ENCODE measurements at regions not wholly inside any gene's neighbourhood (a gene's known extent, or its start where the extent isn't known, plus 50 kb on each side); places are given as distances from the start of the nearest gene placed in this dataset.
"Not testable (repeated sequence)": the region's sequence is repeated elsewhere in the genome, so short reads cannot be mapped to it uniquely, and the experiment has no call there.

DNA sequence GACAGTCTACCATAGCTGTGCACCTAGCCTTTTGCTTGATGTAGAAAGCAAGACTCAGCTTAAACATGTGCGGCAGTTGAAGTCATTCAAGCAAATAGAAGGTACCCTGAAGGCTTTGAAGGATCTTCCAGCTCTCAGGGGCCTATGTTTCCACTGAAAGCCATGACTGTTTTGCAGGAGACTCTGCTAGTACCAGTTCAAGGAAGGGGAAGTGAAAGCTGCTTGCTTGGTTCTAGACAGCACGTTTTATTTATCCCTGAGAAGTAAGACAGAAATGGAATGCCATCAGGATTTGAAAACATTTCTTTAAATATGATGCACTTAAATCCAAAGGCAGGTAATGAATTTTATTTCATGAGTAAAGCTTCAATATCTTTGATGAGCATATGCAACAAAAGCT is 311.4 kb downstream of the PDCD6IP start:
- DNase-seq (ENCODE audit: low spot score) = no peak

DNA sequence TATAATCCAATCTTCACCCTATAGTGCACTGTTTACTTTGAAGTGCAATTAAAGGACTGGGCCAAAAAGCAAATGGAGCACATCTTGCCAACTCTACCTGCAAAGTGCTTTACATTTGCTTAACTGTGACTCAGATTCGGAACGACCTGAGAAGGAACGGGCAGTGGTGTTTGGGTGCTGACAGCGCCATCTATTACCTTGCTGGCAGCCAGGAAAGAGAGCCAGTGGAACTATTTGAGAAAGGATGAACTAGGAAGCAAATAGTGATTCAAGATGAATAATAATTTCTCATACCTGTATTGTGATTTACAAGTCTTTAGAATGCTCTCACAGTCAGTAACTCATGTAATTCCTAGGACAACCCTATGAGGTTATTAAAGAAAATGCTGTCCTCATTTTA is 312.9 kb downstream of the PDCD6IP start:
- no peak for DNase-seq (ENCODE audit: low spot score)

DNA sequence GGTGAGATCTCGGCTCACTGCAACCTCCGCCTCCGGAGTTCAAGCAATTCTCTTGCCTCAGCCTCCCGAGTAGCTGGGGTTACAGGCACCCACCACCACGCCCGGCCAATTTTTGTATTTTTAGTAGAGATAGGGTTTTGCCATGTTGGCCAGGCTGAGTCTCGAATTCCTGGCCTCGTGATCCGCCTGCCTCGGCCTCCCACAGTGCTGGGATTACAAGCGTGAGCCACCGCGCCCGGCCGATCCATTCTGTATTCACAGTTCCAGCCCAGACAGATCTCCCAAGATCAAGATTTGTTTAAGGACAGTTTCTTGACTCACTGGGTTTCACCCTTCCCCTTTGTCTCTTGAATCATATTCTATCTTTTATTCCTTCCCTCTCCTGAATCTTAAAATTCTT is 313.8 kb downstream of the PDCD6IP start:
- DNase-seq (ENCODE audit: low spot score) = not testable (repeated sequence)

DNA sequence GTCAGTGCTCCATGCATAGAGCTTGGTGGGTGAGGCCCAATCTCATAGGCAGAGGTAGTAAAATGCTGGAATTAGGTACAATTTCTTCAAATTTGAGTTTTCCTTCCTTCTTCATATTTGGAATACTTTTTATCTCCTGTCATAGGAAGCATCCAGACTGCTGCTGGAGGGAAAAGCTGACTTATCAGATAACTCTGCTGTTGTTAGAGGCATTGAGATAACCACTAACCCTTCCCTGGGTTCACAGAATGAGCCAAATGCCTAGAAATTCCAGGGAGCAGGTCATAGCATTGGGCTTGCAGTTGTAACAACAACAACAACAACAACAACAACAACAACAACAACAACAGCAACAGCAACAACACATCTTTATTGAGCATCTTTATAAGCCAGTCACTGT is 332.7 kb downstream of the PDCD6IP start:
- DNase-seq (ENCODE audit: low spot score) = no peak

DNA sequence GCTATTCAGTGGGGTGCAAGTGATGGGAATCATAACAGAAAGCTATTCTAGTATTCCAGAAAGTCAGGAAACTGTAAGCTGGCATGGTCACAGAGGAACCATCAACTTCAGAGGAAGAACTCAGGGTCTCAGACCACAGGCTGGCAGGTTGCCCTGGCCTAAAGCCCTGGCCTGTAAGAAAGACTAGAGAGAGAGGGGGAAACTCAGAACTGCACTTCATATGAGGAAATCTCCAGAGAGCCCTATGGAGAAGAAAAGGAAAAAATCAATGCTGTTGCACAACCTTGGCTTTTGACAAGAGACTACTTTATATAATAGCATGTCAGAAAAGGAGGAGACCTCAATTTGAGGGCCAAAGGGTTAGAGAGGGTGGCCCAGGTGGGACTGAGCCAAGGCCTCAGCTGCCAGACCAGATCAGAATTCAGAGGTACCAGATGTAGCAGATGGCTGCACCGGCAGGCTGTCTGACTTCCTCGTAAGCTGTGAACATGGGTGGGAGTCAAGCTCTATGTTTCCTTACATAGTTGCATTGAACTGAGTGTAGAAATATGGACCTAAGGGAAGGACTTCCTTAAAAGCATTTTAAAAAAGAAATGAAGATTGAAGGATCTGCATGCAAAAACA is 333.8 kb downstream of the PDCD6IP start:
- DNase-seq (ENCODE audit: low spot score) = no peak

DNA sequence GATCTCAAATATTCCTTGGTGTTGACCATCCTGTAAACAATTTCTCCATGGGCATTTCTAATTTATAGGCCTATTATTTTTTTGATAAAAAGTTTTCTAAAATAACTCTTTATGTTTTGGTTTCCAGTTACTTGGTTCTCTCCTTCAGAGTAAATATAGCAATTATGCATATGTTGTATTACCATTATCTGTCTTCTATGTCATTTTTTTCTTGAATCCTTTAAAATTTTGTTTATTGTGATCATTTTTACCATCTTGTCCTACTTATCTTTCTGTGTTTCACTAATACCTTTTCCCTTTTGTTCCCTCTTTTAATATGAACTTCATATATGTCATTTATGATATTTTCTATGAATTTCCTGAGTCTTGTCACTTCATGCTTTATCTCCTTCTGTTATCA is 341.1 kb downstream of the PDCD6IP start:
- no peak for DNase-seq (ENCODE audit: low spot score)

DNA sequence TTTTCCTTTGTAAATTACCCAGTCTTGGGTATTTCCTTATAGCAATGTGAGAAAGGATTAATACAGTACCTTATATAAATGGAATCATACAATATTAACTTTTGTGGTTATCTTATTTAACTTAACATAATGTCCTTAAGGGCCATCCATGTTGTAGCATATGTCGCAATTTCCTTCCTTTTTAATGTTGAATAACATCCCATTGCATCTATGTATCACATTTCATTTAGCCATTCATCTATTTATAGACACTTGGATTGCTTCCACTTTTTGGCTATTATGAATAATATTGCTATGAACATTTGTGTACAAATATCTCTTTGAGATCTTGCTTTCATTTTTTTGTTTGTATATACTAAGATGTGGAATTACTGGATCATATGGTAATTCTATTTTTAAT is 342.2 kb downstream of the PDCD6IP start:
- DNase-seq (ENCODE audit: low spot score) = no peak

DNA sequence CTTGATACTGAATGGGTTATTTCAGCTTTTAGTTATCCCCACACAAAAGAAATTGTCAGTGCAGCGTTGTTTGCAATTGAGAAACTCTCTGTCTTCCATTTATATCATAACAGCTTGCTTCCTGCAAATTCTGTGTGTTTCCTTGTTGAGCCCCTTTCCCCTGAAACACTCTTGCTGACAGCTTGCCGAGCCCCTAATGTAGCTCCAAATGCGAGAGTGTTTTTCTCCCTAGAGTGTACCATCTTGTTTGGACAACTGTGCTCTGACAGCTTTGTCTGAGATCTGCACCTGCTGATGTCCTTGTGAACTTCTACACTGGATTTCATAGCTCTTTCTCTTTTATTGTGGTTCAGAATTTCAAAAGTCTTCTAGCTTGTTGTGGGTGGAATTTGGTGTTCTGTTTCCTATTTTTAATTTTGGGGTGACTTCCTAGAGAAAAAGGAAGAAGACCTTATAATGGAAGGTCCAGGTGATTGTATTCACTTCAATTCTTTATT is 343.5 kb downstream of the PDCD6IP start:
- DNase-seq (ENCODE audit: low spot score) = no peak

DNA sequence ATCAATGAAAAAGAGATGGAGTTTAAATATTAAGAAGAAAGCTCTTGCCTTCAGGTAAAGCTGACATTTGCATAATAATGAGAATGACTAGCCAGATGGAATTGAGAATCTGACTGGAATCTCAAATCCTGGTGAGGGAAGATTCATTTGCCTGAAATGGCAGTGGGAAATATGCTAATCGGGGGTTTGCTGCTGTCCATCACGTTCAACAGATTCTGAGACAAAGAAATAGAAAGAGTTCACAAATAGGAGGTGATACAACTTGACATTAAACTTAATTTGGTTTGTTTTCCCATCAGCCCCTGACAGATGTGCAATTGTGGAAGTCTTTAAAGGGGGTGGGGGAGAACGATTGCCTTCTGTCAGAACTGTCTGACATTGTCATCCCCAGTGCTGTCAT is 347.4 kb downstream of the PDCD6IP start:
- DNase-seq (ENCODE audit: low spot score) = no peak

DNA sequence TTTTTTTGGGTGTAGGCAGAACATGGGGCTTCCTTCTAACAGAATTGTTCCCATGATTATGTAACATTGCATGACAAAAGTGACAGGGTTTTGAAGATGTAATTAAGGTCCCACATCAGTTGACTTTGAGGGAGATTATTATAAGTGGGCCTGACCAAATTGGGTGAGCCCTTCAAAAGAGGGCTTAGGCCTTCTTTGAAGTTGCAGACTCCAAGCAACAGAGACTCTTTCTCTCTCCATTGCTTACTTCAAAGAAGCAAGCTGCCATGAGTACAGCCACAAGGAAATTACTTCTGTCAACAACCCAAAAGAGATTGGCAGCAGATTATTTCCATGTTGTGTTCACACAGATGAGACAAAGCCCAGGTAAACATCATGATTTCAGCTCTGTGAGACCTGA is 348.2 kb downstream of the PDCD6IP start:
- DNase-seq (ENCODE audit: low spot score) = no peak

DNA sequence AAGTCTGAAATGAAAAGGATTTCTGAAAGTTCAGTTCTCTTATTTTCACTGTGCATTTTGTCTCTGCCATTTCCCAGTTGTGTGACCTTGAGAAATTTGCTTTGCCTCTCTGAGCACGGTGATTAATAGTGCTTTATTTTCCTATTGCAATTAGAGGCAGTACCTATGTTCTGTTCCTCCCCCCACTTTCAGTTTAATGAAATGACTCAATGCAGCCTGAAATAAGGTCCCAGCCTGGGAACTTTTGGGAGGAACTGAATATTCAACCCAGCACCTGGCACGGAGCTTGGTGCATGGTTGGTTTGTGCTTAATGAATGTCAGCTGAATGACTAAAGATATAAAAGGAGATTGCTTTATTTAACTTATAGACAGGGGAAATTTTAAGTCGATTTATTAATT is 352.6 kb downstream of the PDCD6IP start:
- DNase-seq (ENCODE audit: low spot score) = no peak

DNA sequence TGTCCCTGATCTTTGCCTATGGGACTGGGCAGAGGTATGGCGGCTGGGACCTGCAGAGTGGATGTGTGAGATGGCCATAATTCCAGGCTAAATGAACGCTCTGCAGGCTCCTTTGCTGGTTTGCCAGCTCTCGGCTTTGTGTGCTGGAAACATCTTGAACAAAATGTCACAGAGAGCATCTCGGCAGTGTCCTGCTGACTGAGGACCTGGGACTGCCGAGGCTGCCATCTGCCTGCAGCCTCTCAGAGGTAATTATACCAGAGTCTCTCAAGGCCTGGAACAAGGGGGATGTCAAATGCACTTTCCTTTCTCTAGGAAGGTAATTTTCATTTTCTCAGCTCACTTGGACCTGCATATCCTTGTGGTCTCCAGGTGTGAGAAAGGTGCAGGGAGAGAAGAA is 354.2 kb downstream of the PDCD6IP start:
- peak; percentile 26 for DNase-seq (ENCODE audit: low spot score)

DNA sequence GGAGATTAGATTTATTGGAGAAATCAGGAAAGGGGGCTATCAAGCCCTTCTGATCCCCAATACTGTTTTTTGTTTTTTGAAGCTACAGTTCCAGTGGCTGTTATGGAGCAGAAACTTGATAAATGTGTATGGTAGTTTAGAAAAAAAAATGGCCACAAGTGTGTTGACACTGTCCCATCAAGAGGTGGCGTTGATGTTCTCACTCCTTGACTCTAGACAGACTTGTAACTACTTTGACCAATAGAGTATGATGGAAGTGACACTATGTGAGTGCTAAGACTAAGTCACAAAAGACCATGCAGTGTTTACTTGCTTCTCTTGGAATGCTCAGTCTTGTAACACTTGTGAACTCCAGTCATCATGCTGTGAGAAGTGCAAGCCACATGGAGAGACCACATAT is 356.7 kb downstream of the PDCD6IP start:
- no peak for DNase-seq (ENCODE audit: low spot score)

DNA sequence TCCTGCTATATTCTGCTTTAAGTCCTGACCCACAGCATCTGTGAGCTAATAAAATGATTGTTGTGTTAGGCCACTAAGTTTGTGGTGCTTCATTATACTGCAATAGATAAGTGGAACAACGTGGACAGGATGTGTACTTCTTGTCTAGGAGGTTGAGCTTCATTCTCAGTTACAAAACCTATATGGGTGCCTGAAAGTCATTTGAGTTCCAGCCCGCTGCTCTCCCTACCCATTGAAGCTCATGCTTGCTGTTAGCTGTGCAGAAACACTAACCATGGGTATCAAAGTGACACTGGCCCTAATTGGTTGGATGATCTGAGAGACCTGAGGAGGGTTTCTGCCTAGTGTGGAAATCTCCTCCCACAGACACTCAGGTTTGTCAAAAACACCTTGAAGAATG is 357.2 kb downstream of the PDCD6IP start:
- no peak for DNase-seq (ENCODE audit: low spot score)

DNA sequence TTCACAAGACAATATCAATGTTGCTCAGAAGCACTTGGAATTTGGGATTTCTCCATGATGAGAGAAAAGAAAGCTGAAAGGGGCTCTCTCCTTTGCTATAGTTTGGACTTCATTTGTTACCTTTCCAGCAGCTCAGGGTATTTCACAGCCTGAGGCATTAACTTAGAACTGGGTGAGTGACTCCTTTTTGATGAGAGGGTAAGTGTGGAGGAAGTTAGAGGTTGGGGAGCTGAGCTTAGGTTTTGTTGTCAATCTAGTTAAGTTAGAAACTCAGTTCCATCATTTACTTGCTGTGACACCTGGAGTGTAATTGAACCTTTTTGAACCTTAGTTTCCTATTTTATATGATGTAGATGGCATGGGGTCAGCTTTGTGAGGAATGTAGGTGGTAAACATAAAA is 359.1 kb downstream of the PDCD6IP start:
- DNase-seq (ENCODE audit: low spot score) = no peak

DNA sequence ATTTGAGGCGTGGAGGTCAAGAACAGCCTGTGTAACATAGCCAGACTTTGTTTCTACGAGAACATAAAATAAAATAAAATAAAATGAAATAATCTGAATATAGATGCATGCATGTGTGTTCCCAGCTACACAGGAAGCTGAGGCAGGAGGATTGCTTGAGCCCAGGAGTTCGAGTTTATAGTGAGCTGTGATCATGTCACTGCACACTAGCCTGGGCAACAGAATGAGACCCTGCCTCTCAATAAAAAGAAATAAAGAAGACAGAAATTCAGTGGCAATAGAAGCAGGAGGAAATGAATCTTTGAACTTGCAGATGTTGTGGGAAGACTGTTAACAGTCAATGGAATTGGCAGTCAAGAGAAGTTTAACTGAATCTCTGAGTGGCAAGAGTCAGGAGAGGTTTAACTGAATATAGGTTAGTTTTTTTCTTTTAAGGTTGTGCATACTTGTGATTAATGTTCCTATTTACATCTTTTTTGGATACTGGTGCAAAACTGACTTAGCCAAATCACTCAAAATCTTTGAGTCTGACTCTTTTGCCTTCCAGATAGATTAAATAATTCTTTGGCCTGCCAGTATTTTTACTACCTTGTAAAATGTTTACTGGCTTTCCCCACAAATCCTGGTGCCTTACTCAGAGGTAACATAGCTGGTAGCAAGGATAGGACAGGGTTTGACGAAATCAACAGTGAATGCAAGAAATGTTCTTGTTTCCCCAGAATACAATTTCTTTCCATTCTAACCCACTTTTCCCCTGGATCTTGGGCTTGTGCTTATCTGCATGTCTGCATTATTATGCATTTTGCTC is 361.4 kb downstream of the PDCD6IP start:
- DNase-seq (ENCODE audit: low spot score) = no peak

DNA sequence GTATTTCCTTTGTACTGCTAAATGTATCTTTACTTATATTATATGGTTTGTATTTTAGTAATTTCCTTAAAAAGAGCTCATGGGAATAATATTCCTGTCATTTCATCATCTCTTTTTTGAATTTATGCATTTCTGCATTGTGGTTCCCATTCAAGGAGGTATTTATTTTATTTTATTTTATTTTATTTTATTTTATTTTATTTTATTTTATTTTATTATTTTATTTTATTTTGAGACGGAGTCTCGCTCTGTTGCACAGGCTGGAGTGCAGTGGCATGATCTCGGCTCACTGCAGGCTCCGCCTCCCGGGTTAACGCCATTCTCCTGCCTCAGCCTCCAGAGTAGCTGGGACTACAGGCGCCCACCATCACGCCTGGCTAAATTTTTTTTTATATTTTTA is 371.2 kb downstream of the PDCD6IP start:
- not testable (repeated sequence) for DNase-seq (ENCODE audit: low spot score)

DNA sequence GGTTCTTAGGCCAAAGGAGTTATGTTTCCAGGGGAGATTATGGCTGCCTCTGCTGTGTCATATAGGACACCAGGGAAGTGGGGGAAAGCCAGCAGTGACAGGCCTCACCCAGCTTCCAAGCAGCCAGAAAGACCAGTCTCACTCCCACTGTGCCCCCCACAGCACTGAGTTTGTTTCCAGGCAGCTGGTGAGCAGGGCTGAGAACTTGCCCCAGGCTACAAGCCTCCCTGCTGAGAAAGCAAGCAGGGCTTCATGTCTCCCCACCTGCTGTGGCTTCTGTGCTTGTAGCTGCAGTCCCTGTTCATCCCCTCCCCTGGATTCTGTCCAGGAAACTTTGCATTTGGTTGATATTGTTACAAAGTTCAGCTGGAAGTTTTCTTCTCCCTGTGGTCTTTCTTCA is 376.3 kb downstream of the PDCD6IP start:
- no peak for DNase-seq (ENCODE audit: low spot score)

DNA sequence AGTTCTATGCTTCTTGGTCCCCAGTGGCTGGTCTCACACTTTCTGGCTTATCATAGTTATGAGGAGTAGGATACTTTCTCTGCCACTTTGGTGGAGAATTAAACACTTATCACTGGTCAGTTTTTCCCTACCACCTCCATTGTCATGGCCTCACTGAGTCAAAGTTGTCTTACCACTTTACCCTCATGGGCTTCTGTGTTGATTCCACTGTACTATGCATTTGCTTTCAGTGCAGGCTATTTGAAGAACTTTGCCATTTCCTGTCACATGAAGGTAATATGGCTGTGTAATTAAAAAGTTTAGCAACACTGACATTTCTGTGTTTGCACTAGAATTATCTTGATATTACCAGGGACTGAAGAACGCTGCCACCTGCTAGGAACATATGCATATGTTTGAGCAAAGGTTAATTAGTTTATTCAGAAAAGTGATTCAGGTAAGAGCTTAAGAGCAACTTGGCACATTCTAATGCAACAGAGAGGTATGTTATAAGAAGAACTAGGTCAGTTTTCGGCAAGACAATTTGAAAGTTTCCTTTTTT is 377.3 kb downstream of the PDCD6IP start:
- DNase-seq (ENCODE audit: low spot score) = no peak

DNA sequence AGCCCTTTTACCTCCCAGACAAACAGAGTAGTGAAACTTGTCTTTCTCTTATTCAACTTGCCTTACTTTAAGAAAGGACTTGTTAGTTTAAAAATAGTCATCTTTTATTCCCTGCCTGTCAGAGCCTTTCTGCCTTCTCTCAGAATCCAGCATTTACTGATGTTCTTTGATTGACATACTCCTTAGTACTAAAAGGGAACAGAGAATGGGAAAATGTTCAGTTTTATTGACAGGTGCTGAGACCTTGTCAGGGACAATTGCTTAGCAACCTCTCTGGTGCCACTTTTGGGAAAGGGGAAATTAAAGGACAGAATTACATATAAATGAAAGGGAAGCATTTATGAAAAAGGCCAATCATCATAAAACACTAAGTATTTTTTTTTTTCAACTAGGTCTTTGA is 378.3 kb downstream of the PDCD6IP start:
- DNase-seq (ENCODE audit: low spot score) = no peak

DNA sequence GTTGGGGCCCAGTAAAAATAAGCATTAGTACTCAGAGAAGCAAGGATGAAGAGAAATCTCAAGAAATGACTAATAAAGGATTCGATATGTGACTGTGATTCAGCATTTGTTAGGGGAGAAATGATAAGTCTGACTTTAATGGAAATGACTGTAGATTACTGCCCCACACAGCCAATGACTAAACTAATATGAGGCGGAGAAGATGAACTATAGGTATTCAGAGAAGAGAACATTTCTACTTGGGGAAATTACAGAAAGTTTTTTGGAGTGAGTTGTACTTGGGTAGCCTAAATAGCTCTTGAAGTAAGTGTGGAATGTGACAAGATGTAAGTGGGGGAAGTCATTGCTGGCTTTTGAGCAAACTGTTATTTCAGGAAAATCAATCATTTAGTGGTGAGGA is 380.0 kb downstream of the PDCD6IP start:
- DNase-seq (ENCODE audit: low spot score) = no peak

DNA sequence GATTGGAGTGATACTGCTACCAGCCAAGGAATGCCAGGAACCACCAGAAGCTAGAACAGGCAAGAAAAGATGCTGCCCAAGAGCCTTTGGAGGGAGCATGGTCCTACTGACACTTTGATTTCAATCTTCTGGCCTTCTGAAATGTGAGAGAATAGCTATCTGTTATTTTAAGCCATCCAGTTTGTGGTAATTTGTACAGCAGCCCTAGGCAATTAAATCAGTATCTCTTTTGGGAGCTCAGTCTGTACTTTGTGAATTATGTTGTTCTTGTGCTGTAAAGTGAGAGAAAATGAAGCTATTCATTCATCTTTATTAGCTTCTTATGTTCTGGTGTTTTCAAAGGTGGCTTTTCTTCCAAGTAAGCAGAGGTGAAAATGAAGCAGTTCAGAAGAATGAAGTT is 381.3 kb downstream of the PDCD6IP start:
- no peak for DNase-seq (ENCODE audit: low spot score)

DNA sequence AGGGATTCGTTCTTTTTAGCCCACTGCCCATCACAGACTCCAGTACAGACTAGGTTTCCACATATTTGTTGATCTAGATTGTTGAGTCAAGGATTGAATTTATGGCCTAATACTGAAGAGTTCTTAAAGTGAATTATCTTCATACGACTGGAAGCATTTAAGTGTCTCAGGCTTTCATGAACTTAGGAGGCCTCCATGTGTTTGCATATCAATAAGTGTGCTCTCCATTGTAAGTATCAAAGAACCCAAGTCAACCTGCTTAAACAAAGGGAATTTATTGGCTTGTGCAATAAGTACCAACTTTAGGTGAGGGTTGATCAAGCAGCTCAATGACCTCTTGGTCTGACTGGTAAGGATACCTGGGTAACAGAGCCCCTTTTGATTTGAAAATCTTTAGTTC is 382.1 kb downstream of the PDCD6IP start:
- no peak for DNase-seq (ENCODE audit: low spot score)

DNA sequence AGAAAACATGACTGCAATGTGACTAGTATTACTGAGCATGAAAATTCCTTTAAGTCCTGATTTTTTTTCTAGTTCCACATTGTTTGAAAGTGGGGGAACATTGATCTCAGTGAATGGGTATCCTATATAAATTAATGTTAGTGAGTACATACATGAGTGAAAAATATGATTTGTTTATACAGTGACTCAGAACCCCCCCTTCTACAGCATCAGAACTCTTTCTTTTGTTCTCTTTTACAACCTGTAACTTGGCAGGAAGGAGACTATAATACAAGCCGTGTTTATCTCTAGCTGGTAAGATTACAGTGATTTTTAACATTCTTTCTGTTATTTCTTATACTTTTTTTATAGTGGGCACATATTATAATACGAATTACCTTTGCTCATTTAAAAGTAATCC is 384.7 kb downstream of the PDCD6IP start:
- DNase-seq (ENCODE audit: low spot score) = no peak
